GM20000 (cell line): ENCODE measurements at regions not wholly inside any gene's neighbourhood (a gene's known extent, or its start where the extent isn't known, plus 50 kb on each side); places are given as distances from the start of the nearest gene placed in this dataset.
"Not testable (repeated sequence)": the region's sequence is repeated elsewhere in the genome, so short reads cannot be mapped to it uniquely, and the experiment has no call there.

Experiments used
- DNase-seq: peaks from one replicate; pipeline ENCODE4 v3.0.0; 2012; ENCODE audit warnings: low spot score
- CTCF ChIP-seq: IDR thresholded peaks from 2 replicates; pipeline ENCODE4 v1.5.1; 2012; ENCODE audit warnings: mild to moderate bottlenecking, control low read depth; ENCODE audit errors: extremely low read depth, missing control alignments

- TF ChIP-seq CTCF: no peak
- DNase-seq: no peak
These were observed 143.1 kb upstream of the KCNE2 start for GRCh38 chr21:34220556-34221195.

GRCh38 chr21:34221331-34222030 is 142.3 kb upstream of the KCNE2 start:
- DNase-seq: no peak
- TF ChIP-seq CTCF: no peak

GRCh38 chr21:34222031-34222335 is 141.8 kb upstream of the KCNE2 start:
- DNase-seq: no peak
- TF ChIP-seq CTCF: no peak

GRCh38 chr21:34223376-34223775 is 140.4 kb upstream of the KCNE2 start:
- TF ChIP-seq CTCF: no peak
- no peak for DNase-seq

GRCh38 chr21:34227386-34227852 is 136.4 kb upstream of the KCNE2 start:
- TF ChIP-seq CTCF: no peak
- DNase-seq: no peak

GRCh38 chr21:34228792-34229191 is 135.0 kb upstream of the KCNE2 start:
- TF ChIP-seq CTCF: no peak
- DNase-seq: no peak

- no peak for DNase-seq
- TF ChIP-seq CTCF: no peak
These were observed 134.5 kb upstream of the KCNE2 start for GRCh38 chr21:34229353-34229752.

- DNase-seq: not testable (repeated sequence)
These were observed 130.1 kb upstream of the KCNE2 start for GRCh38 chr21:34233741-34234140.
